ENCODE measurements at regions not wholly inside any gene's neighbourhood (a gene's known extent, or its start where the extent isn't known, plus 50 kb on each side); places are given as distances from the start of the nearest gene placed in this dataset.

GRCh38 chr5:14063691-14064090, 79.5 kb upstream of the TRIO start:
- TF ChIP-seq ZNF274 (IDR thresholded peaks at IDR 0.05; ENCODE audit: low read depth, low read length), result no peak
- H3K4me3 ChIP-seq (ENCODE audit: low read length), result no peak overlapping the region

GRCh38 chr5:14063138-14063537, 80.0 kb upstream of the TRIO start:
- no peak for TF ChIP-seq ZNF274 (IDR thresholded peaks at IDR 0.05; ENCODE audit: low read depth, low read length)
- H3K4me3 ChIP-seq (ENCODE audit: low read length), result no peak overlapping the region

GRCh38 chr5:14062178-14062577, 81.0 kb upstream of the TRIO start:
- H3K4me3 ChIP-seq (ENCODE audit: low read length), result no peak overlapping the region
- no peak for TF ChIP-seq ZNF274 (IDR thresholded peaks at IDR 0.05; ENCODE audit: low read depth, low read length)

- no peak overlapping the region for H3K4me3 ChIP-seq (ENCODE audit: low read length)
- no peak for TF ChIP-seq ZNF274 (IDR thresholded peaks at IDR 0.05; ENCODE audit: low read depth, low read length)
Measured at GRCh38 chr5:14061106-14061505, 82.0 kb upstream of the TRIO start.

DNA sequence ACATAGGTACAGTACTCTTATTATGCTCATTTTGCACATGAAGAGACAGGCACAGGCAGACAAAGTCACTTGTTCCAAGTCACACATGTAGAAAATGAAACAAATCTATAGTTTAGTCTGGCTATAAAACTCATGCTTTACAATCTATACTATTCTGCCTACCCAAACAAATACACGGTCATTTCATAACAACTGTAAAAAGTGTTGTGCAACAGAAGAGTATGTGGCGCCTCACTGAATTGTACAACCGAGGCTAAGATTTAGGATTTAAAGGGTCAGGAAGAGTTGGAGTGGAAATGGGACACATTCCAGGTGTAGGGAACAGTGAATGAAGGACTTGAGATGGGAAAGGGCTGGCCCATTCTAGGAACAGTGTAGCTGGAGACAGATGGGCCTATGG, 82.9 kb upstream of the TRIO start:
- no peak overlapping the region for H3K4me3 ChIP-seq (ENCODE audit: low read length)
- no peak for TF ChIP-seq ZNF274 (IDR thresholded peaks at IDR 0.05; ENCODE audit: low read depth, low read length)

DNA sequence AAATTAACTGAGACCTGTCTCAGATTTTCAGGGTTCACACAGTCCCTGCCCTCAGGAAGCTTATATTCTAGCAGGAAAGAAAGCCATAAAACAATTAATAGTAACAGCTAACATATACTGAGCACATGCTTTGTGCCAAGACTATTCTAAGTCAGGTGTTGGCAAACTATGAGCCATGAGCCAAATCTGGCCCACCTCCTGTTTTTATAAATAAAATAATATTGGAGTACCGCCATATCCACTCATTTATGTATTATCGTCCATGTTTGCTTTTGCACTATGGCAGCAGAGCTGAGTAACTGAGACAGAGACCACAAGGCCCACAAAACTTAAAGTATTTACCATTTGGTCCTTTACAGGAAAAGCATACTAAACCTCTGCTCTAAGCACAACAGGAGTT, 83.3 kb upstream of the TRIO start:
- no peak overlapping the region for H3K4me3 ChIP-seq (ENCODE audit: low read length)
- no peak for TF ChIP-seq ZNF274 (IDR thresholded peaks at IDR 0.05; ENCODE audit: low read depth, low read length)

DNA sequence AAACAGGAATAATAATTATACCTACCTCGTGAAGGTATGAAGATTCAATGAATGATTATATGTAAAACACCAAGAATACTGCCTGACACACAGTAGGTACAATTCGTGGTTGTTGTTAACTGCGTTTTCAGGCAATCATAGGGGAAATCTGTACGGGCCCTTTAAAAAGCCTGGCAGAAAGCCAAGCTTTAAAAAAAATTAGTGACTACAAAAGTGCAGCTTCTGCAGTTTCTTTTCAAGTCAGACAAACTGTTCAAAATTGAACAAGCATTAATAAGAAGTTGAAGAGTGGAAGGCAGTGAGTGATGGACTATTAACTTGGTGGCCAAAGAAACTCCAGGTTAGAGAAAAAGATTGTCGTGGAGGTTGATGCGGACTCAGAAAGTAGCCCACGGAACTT, 85.9 kb upstream of the TRIO start:
- H3K4me3 ChIP-seq (ENCODE audit: low read length), result no peak overlapping the region
- TF ChIP-seq ZNF274 (IDR thresholded peaks at IDR 0.05; ENCODE audit: low read depth, low read length), result no peak

DNA sequence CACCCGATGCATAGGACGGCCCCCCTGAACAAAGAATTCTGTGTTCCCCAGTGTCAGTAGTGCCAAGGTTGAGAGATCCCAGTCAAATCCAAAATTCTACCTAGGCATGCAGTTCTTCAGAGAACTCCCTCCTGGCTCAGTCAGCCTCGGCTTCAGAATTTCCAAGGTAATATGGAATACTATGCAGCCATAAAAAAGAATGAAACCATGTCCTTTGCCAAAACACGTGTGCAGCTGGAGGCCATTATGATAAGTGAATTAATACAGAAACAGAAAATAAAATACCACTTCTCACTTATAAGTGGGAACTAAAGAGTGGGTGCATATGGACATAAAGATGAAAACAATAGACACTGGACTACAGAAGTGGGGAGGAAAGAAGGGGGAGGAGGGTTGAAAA, 87.1 kb upstream of the TRIO start:
- H3K4me3 ChIP-seq (ENCODE audit: low read length), result no peak overlapping the region
- no peak for TF ChIP-seq ZNF274 (IDR thresholded peaks at IDR 0.05; ENCODE audit: low read depth, low read length)

- H3K4me3 ChIP-seq (ENCODE audit: low read length), result no peak overlapping the region
- no peak for TF ChIP-seq ZNF274 (IDR thresholded peaks at IDR 0.05; ENCODE audit: low read depth, low read length)
Measured at GRCh38 chr5:14054965-14055963, 87.9 kb upstream of the TRIO start.

GRCh38 chr5:14054111-14054854, 88.9 kb upstream of the TRIO start:
- H3K4me3 ChIP-seq (ENCODE audit: low read length), result no peak overlapping the region
- no peak for TF ChIP-seq ZNF274 (IDR thresholded peaks at IDR 0.05; ENCODE audit: low read depth, low read length)

DNA sequence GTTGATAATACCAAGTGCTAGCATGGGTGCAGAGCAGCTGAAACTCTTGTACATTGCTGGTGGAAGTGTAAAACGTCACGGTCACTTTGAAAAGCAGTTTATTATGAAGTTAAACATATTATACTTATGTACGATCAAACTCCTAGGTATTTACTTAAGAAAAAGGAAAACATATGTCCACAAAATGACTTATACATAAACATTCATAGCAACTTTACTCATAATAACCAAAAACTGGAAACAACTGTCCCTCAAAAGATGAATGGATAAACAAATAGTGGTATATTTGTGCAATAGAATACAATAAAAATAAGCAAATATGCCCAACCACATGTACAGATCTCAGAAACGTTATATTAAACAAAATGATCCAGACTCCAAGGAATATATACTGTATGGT, 92.3 kb upstream of the TRIO start:
- no peak for TF ChIP-seq ZNF274 (IDR thresholded peaks at IDR 0.05; ENCODE audit: low read depth, low read length)

DNA sequence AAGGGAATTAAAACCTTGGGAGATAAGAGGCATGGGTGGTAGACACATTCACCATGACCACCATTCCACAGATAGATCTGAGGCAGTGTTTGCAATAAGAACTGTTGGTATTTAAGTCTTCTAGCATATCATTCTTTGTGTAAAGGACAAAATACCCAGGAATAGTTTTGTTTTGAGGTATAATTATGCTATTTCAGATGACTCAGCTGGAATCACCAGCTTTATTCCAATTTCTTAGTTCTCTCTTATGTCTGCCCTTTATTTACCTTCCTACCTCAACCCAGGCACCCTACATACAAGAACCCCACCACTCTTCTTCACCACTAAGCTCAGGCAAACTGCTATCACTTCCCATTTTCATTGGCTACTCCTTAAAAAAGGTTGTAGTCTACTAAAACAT, 94.7 kb upstream of the TRIO start:
- no peak for TF ChIP-seq ZNF274 (IDR thresholded peaks at IDR 0.05; ENCODE audit: low read depth, low read length)
- H3K4me3 ChIP-seq (ENCODE audit: low read length), result no peak overlapping the region

More for the DNA sequence above, 92.3 kb upstream of the TRIO start:
- H3K4me3 ChIP-seq (ENCODE audit: low read length), result no peak overlapping the region

DNA sequence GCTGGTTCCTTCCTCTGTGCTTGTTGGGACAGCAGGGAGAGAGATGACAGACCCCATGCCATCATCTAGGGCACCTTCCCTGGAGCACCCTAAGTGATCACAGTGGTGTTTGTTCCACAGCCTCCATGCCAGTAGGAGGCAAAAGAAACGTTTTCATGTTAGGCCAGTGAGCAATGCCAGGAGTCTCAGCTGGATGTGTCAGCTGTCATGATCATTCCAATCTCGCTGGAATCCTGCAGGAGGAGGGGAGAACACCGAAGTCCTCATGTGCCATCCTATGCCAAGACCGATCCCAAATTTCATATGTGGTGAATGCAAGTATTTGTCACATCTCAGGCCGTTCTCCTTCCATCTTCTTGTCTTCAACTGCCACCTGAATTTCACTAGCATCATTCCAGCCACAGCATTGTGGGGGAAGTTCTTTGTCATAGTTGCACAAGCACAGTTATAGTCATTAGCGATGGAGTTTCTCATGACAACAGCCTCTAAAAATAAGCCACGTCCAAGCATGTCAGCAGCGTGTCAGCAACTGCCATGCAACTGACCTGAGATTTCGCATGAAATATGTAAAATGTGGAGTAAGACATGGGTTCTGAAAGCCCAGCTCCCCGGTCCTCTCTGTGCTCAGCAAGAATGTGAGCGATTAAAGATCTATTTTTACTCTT, 97.2 kb upstream of the DNAH5 start:
- TF ChIP-seq ZNF274 (IDR thresholded peaks at IDR 0.05; ENCODE audit: low read depth, low read length), result no peak

DNA sequence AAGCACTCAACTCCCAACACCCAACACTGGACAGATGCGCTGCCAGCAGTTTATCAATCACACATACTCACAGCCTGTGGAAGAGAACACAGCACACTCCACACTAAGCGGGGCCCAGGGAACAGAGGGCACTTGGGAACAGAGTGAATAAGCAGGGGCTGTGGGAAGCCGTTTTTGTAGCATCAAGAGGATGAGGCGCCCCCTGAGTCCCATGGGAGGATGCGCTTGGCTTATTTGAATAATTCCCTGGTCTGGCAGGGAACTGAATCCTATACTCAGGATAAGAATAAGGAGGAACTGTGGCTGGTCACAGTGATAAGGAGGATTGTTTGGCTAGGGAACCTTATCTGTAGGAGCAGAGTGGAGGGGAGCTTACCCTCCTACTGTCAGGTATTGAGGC, 96.1 kb upstream of the DNAH5 start:
- no peak overlapping the region for H3K4me3 ChIP-seq (ENCODE audit: low read length)
- TF ChIP-seq ZNF274 (IDR thresholded peaks at IDR 0.05; ENCODE audit: low read depth, low read length), result no peak

More for the DNA sequence above, 97.2 kb upstream of the DNAH5 start:
- H3K4me3 ChIP-seq (ENCODE audit: low read length), result no peak overlapping the region
